ENCODE measurements at regions not wholly inside any gene's neighbourhood (a gene's known extent, or its start where the extent isn't known, plus 50 kb on each side); places are given as distances from the start of the nearest gene placed in this dataset.
"Not testable (repeated sequence)": the region's sequence is repeated elsewhere in the genome, so short reads cannot be mapped to it uniquely, and the experiment has no call there.

GRCh38 chr20:41750137-41750536 lies 132.0 kb upstream of the CHD6 start:
- intact Hi-C loops (cut with DNase I), result no loop called here
- no peak for DNase-seq
- no peak for ATAC-seq (ENCODE audit: poor library complexity)

- intact Hi-C loops (cut with DNase I), result no loop called here
- DNase-seq (no peak), ATAC-seq (ENCODE audit: poor library complexity) (no peak)
These were observed 130.8 kb upstream of the CHD6 start for GRCh38 chr20:41748756-41749582.

GRCh38 chr20:41748051-41748450 lies 129.9 kb upstream of the CHD6 start:
- DNase-seq (no peak), ATAC-seq (ENCODE audit: poor library complexity) (no peak)
- intact Hi-C loops (cut with DNase I), result no loop called here

DNA sequence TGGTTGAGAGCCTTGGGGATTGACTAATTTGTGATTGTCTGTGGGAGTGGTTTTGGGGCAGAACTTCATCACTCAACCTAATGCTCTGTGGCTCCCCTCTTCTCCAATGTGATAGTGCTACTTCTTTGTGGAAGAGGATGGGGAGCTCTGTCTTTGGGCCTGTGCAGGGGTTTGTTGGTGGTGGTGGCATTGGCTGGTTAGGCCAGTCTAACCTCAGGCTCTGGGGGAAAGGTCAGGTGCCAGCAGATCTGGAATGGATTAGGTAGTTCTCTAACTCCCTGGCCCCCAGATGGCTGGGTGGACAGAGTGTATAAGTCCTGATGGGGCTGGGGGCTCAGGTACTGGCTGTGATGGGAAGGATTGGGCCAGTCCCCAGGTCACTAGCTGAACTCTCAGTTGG lies 129.0 kb upstream of the CHD6 start:
- intact Hi-C loops (cut with DNase I), result no loop called here
- DNase-seq (no peak), ATAC-seq (ENCODE audit: poor library complexity) (no peak)

DNA sequence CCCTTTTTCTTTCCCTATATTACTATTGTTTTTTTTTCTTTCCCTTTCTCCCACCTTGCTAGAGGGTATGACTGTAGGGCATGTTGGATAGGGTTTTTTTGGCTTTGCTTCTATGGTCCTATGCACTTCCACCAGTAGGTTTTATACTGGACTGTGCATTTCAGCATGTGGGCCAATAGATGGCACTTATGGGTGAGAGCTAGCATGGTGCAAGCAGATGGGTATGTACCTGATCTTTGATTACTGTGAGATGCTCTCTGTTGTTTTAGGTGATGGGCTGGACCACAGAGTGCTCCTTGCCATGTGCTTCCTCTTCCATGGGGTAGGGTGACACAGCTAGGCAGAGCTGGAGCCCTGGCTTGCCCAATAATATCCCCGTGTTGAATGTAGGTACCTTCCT lies 128.5 kb upstream of the CHD6 start:
- intact Hi-C loops (cut with DNase I), result no loop called here
- DNase-seq (no peak), ATAC-seq (ENCODE audit: poor library complexity) (no peak)

DNA sequence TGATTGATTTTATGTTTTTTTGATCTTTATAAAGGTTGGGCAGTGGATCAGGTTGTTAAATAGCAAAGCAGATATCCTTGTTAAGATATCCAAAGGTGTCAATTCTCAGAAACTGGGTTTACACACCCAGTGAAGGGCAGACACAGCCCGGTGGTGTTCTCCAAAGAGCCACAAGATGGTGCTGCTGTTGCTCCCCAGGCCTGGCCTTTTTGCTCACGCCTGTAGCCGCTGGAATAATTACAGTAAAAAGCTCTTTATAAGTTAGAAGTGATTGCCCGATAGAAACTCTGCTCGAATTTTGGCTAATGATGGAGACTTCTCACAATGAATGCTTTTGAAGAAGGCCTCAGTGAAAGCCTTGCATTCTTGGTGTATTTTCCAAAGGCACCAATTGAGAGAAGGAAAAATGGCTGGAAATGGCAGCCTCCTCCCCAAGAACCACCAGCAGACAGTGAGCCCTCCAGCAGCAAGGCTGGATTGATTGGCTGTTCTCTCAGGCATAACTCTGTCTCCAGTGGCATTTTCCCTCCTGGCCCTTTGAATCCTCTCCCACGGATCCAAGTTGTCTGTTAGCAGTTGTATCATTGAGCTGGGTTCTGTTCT lies 120.5 kb upstream of the CHD6 start:
- DNase-seq (peak; percentile 64), ATAC-seq (ENCODE audit: poor library complexity) (peak; percentile 72)
- intact Hi-C loops (cut with DNase I), result loop anchor here (5.0 to 10.0 kb wide), 2 partner anchors 796 to 1449 kb away; partner anchors contain the start of gene PTPRT

GRCh38 chr20:41735949-41736348 lies 117.8 kb upstream of the CHD6 start:
- intact Hi-C loops (cut with DNase I), result loop anchor here (5.0 to 10.0 kb wide), 2 partner anchors 799 to 1451 kb away; partner anchors contain the start of gene PTPRT
- ATAC-seq (ENCODE audit: poor library complexity), result no peak
- DNase-seq, result no peak

GRCh38 chr20:41734506-41734945 lies 116.3 kb upstream of the CHD6 start:
- peak; percentile 66 for ATAC-seq (ENCODE audit: poor library complexity)
- DNase-seq, result no peak
- intact Hi-C loops (cut with DNase I), result loop anchor here (10.0 kb wide), 1 partner anchor 800 kb away; no protein-coding TSS in a partner anchor

GRCh38 chr20:41733151-41733550 lies 115.0 kb upstream of the CHD6 start:
- intact Hi-C loops (cut with DNase I), result loop anchor here (10.0 kb wide), 1 partner anchor 802 kb away; no protein-coding TSS in a partner anchor
- DNase-seq, result no peak
- ATAC-seq (ENCODE audit: poor library complexity), result no peak

- intact Hi-C loops (cut with DNase I), result loop anchor here (10.0 kb wide), 1 partner anchor 804 kb away; no protein-coding TSS in a partner anchor
- not testable (repeated sequence) for DNase-seq; ATAC-seq (ENCODE audit: poor library complexity)
These were observed 113.0 kb upstream of the CHD6 start for GRCh38 chr20:41731198-41731597.

- intact Hi-C loops (cut with DNase I); DNase-seq; ATAC-seq (ENCODE audit: poor library complexity): not testable (repeated sequence)
These were observed 109.5 kb upstream of the CHD6 start for GRCh38 chr20:41727681-41728080.

- DNase-seq (no peak), ATAC-seq (ENCODE audit: poor library complexity) (no peak)
- intact Hi-C loops (cut with DNase I), result no loop called here
These were observed 108.5 kb upstream of the CHD6 start for GRCh38 chr20:41726727-41727126.

DNA sequence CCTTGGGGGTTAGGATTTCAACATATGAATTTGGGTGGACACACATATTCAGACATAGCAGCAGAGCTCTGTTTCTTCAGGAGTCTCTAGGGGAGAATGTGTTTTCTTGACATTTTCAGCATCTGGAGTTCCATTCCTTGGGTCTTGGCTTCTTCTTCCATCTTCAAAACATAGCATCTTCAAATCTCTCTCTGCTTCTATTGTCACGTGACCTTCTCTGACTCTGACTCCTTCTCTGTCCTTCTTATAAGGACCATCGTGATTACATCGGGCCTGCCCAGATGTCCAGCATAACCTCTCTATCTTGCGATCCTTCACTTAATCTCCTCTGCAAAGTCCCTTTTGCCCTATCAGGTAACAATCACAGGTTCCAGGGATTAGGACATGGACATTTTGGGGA lies 101.0 kb upstream of the CHD6 start:
- intact Hi-C loops (cut with DNase I), result no loop called here
- DNase-seq (no peak), ATAC-seq (ENCODE audit: poor library complexity) (no peak)

GRCh38 chr20:41717483-41717882 lies 99.3 kb upstream of the CHD6 start:
- ATAC-seq (ENCODE audit: poor library complexity) (no peak), DNase-seq (no peak)
- intact Hi-C loops (cut with DNase I), result no loop called here

- ATAC-seq (ENCODE audit: poor library complexity) (no peak), DNase-seq (no peak)
- intact Hi-C loops (cut with DNase I), result no loop called here
These were observed 98.7 kb upstream of the CHD6 start for GRCh38 chr20:41716911-41717310.

GRCh38 chr20:41716436-41716835 lies 98.3 kb upstream of the CHD6 start:
- intact Hi-C loops (cut with DNase I), result no loop called here
- no peak for DNase-seq
- no peak for ATAC-seq (ENCODE audit: poor library complexity)

DNA sequence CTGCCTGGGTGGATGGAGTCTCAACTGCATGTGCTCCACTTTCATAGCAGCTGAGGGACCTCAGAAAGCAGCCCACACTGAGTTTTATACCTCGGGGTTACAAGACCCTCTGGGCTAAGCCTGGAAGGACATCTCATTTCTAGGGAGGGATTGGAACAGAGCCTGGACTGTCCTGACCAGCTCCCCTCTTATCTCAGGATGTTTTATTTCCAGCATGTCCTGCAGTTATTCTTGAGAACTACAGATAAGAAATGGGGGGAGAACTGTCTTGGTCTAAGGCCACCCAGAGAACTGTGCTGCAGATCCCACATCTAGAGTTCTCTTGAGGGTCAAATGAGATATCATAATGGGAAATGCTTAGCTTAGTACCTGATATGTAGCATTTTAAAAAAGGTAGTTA lies 97.3 kb upstream of the CHD6 start:
- no peak for DNase-seq
- ATAC-seq (ENCODE audit: poor library complexity), result no peak
- intact Hi-C loops (cut with DNase I), result no loop called here

DNA sequence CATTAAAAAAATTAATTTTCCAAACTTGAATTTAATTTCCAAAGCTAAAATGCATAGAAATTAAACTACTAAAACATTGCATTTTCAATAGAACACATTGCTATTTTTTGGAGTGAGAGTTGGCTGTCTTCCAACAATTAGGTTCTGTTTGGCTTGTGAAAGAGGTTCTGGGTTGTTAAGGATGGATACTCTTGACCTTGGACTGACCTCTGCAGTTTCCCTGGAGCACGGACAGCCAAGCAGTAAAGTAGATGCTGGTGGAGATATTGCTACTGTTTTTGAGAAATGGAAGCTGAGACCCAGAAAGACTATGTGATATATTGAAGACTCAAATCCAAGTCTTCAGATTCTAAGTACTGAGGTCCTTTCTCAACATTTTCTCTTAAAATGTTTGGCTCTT lies 95.9 kb upstream of the CHD6 start:
- DNase-seq, result no peak
- no peak for ATAC-seq (ENCODE audit: poor library complexity)
- intact Hi-C loops (cut with DNase I), result no loop called here

- intact Hi-C loops (cut with DNase I), result no loop called here
- no peak for DNase-seq
- no peak for ATAC-seq (ENCODE audit: poor library complexity)
These were observed 86.7 kb upstream of the CHD6 start for GRCh38 chr20:41704896-41705295.

DNA sequence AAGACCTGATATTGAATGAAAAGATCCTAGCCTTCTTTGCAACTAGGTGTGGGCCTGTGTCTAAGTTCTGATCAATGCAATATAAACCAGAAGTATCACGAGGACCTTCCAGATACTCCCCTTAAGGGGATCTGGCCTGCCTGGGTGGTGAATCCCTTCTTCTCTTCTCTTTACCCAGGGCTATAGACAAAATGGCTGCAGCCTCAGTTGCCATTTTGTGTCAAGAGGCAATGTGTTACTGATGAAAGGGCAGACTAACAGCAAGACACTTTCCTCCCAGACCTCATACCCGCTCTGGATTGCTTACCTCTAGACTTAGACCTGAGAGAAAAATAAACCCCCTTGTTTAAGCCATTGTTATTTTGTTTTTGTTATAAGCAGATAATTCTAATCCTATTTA lies 84.5 kb upstream of the CHD6 start:
- ATAC-seq (ENCODE audit: poor library complexity) (no peak), DNase-seq (no peak)
- intact Hi-C loops (cut with DNase I), result no loop called here
